ENCODE measurements at regions not wholly inside any gene's neighbourhood (a gene's known extent, or its start where the extent isn't known, plus 50 kb on each side); places are given as distances from the start of the nearest gene placed in this dataset.

DNA sequence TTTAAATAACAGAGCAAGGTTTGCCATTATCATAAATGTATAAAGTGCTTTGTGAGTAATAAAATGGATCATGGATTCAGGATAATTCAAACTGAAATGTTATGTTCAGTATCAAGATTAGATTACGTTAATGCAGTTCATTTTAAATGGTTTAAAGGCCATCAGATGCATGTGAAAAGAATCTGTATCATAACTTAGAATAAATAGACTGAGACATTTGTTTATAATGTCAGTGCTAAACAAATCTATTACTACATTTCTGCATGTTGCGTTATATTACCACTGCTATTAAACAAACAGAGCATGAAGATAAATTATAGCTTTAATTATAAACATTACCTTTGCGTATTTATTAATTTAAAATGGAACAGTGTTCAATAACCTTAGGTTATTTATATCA lies 160.2 kb downstream of the TOX3 start:
- peaks cover 8% of the 10 kb centered on the region for H3K27me3 Mint-ChIP-seq (ENCODE audit: low read depth, poor library complexity)
- H3K9me3 Mint-ChIP-seq, result peaks cover 3% of the 10 kb centered on the region
- H3K4me1 Mint-ChIP-seq, result no peaks in the 10 kb centered on the region
- no peak for DNase-seq
- H3K36me3 Mint-ChIP-seq (ENCODE audit: low read depth), result no peaks in the 10 kb centered on the region
- no peak overlapping the region for H3K4me3 Mint-ChIP-seq
- TF ChIP-seq, protein P1, sequence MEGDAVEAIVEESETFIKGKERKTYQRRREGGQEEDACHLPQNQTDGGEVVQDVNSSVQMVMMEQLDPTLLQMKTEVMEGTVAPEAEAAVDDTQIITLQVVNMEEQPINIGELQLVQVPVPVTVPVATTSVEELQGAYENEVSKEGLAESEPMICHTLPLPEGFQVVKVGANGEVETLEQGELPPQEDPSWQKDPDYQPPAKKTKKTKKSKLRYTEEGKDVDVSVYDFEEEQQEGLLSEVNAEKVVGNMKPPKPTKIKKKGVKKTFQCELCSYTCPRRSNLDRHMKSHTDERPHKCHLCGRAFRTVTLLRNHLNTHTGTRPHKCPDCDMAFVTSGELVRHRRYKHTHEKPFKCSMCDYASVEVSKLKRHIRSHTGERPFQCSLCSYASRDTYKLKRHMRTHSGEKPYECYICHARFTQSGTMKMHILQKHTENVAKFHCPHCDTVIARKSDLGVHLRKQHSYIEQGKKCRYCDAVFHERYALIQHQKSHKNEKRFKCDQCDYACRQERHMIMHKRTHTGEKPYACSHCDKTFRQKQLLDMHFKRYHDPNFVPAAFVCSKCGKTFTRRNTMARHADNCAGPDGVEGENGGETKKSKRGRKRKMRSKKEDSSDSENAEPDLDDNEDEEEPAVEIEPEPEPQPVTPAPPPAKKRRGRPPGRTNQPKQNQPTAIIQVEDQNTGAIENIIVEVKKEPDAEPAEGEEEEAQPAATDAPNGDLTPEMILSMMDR (IDR thresholded peaks at IDR 0.05), result no peak
- no peak overlapping the region for H3K27ac Mint-ChIP-seq

DNA sequence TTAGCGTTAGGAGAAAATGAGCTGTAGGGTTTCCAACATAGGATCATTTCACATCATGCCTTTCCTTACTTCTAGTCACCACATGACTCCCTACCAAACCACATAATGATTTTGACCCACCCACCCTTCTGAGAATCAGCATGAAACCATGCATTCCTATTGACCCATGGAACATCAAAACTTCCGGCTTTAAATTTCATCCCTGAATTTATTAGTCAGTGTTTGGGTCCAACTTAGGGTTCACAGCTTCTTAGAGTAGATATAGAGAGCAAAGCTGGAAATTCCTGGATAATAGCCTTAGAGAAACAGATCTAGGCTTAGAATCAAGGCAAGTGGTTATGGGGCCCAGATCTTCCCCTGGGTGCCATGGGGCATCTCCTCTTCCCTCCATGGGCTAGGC lies 162.6 kb downstream of the TOX3 start:
- H3K4me3 Mint-ChIP-seq, result no peak overlapping the region
- TF ChIP-seq, protein P1 (IDR thresholded peaks at IDR 0.05), result no peak

DNA sequence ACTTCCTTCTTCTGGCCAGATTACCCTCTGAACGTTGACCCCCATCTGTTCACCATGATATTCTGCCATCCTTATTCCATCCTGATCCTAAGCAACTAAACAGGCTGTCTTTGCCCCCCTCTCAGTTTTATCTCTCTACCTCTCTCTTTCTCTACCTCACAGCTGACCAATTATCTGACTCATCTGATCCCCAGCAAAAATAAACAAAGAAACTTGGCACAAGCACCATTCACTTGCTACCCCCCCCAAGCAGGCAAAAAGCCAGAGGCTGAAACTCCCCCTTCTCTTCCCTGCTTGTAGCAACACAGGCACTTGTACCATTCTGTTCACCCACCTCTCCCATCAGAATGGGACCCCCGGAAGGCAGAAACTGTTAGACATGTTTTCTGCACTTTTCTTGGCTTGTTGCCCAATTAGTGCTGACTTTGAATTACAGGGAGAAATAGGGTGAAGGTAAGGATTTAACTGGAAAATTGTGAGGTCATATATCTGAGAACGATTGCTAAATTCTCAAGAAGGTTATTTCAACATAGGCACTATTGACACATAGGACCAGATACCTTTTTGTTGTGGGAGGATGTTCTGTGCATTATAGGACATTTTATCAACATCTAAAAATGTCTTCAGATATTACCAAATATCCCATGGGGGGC lies 163.2 kb downstream of the TOX3 start:
- no peaks in the 10 kb centered on the region for H3K36me3 Mint-ChIP-seq (ENCODE audit: low read depth)

More for the DNA sequence above, 162.6 kb downstream of the TOX3 start:
- no peaks in the 10 kb centered on the region for H3K4me1 Mint-ChIP-seq
- DNase-seq, result no peak
- H3K9me3 Mint-ChIP-seq, result peaks cover 3% of the 10 kb centered on the region
- H3K27me3 Mint-ChIP-seq (ENCODE audit: low read depth, poor library complexity), result peaks cover 3% of the 10 kb centered on the region
- no peaks in the 10 kb centered on the region for H3K36me3 Mint-ChIP-seq (ENCODE audit: low read depth)
- H3K27ac Mint-ChIP-seq, result no peak overlapping the region

DNA sequence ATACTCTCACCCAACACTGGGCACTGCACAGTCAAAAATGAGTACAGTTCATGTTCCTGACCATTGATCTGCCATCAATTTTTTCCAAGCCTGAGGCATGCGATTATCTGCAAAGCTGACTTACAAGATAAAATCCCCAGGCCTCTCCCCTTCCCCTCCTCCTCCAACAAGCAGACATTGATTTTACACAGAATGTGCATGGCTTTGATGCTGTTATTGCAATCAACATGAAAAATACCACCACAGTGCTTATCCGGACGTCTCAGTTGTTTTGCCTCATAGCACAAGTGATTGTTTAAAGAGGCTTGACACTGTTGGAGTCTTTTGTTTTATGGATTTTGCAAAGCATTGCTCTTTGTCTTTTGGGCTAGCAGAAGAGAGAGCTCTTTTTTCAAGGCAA lies 163.8 kb downstream of the TOX3 start:
- peaks cover 3% of the 10 kb centered on the region for H3K27me3 Mint-ChIP-seq (ENCODE audit: low read depth, poor library complexity)
- H3K27ac Mint-ChIP-seq, result no peak overlapping the region
- TF ChIP-seq, protein P1 (IDR thresholded peaks at IDR 0.05), result no peak
- peaks cover 3% of the 10 kb centered on the region for H3K9me3 Mint-ChIP-seq
- no peak for DNase-seq
- no peak overlapping the region for H3K4me3 Mint-ChIP-seq
- no peaks in the 10 kb centered on the region for H3K4me1 Mint-ChIP-seq
- no peaks in the 10 kb centered on the region for H3K36me3 Mint-ChIP-seq (ENCODE audit: low read depth)

More for the DNA sequence above, 163.2 kb downstream of the TOX3 start:
- peaks cover 3% of the 10 kb centered on the region for H3K27me3 Mint-ChIP-seq (ENCODE audit: low read depth, poor library complexity)
- H3K4me1 Mint-ChIP-seq, result no peaks in the 10 kb centered on the region
- TF ChIP-seq, protein P1 (IDR thresholded peaks at IDR 0.05), result no peak
- peaks cover 3% of the 10 kb centered on the region for H3K9me3 Mint-ChIP-seq
- DNase-seq, result no peak
- no peak overlapping the region for H3K27ac Mint-ChIP-seq
- no peak overlapping the region for H3K4me3 Mint-ChIP-seq

DNA sequence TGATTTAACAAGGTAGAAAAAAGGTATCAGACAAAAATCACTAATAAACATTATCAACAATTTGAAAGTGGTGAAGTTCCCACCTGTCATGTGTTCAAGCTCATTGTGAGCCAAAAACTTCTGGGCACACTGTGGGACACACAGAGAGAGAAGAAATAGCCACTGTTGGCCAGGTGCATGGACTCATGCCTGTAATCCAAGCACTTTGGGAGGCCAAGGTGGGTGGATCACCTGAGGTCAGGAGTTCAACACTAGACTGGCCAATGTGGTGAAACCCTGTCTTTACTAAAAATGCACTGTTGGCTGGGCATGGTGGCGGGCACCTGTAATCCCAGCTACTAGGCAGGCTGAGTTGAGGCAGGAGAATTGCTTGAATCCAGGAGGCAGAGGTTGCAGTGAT lies 167.4 kb downstream of the TOX3 start:
- Mint-ChIP-seq H3K4me1 (no peaks in the 10 kb centered on the region), H3K27ac (no peak overlapping the region), H3K36me3 (ENCODE audit: low read depth) (no peaks in the 10 kb centered on the region), H3K27me3 (ENCODE audit: low read depth, poor library complexity) (no peaks in the 10 kb centered on the region), H3K4me3 (no peak overlapping the region), H3K9me3 (peaks cover 3% of the 10 kb centered on the region)
- TF ChIP-seq, protein P1 (IDR thresholded peaks at IDR 0.05), result no peak
- DNase-seq, result no peak

DNA sequence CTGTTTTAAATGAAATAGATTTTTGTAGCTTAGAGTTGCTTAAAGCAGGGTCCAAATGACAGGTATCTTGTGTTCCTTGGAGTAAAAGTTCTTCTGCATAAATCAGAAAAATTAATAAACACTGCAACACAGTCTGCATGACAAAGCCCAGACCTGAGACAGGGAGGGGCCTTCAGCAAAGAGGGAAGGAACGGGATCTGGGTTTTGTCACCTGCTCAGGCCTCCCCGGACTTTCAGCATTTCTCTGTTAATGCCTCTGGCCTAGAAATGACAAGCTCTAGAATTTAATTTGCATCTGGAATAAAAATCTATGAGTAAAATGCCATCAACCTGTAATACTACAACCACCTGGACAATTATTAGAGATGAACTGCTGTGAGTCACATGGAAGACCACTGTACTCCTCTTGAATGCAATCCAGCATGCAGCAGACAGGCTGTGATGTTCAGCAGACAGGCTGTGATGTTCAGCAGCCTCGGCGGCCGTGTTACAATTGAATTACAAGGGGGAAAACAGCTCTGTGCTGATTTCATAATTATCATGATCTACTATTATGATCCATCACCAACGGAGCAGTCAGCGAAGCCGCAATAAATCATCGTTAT lies 170.2 kb downstream of the TOX3 start:
- TF ChIP-seq, protein P1 (IDR thresholded peaks at IDR 0.05), result no peak
- Mint-ChIP-seq H3K4me1 (no peaks in the 10 kb centered on the region), H3K9me3 (no peaks in the 10 kb centered on the region), H3K27ac (no peak overlapping the region), H3K4me3 (no peak overlapping the region), H3K36me3 (ENCODE audit: low read depth) (no peaks in the 10 kb centered on the region), H3K27me3 (ENCODE audit: low read depth, poor library complexity) (peaks cover 3% of the 10 kb centered on the region)
- DNase-seq, result no peak
